Stimulated activated CD4-positive, alpha-beta T cell treated with anti-CD3 and anti-CD28 coated beads, Interleukin-4, amount 100 ng/mL, for 1 hour (primary cell): ENCODE measurements at regions not wholly inside any gene's neighbourhood (a gene's known extent, or its start where the extent isn't known, plus 50 kb on each side); places are given as distances from the start of the nearest gene placed in this dataset.

ENCODE experiments used
- DNase-seq: peaks from one replicate; pipeline ENCODE4 v3.0.0-alpha.2; 2020

DNA sequence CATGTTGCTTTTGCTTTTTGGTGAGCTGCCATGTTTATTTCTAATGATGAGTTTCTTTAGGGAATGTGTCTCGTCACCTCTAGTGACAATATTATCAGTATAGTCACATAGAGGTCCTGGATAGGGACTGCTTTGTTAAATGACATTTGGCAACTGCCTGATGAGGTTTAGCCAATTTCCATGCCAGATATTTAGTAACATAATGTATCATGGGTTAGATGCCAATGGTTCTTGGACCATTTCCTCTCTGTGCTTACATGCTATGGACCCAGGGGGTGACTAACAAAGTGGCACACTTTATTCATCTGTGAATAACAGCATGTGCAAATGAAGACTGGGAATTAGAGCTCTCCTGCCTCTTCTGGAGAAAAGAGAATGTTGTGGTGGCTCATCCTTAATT, 56.2 kb upstream of the RAB27B start:
- no peak for DNase-seq

DNA sequence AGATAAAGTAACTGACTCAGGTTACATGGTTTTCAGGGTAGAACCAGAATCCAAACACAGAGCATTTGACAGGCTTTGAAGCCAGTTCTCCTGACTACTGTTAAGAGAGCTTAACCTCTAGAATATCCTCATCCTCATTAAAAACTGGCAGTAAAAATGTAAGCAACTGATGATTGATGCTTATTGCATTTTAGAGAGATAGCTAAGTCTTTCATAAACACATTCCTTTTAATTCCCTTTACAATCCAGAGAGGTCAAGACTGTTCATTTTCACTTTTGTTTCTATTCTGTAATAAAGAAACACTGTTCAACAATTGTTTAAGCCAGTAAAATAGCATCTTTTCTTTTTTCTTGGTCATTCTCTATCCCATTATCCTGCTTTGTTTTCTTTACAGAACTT, 53.9 kb upstream of the RAB27B start:
- DNase-seq: no peak

DNA sequence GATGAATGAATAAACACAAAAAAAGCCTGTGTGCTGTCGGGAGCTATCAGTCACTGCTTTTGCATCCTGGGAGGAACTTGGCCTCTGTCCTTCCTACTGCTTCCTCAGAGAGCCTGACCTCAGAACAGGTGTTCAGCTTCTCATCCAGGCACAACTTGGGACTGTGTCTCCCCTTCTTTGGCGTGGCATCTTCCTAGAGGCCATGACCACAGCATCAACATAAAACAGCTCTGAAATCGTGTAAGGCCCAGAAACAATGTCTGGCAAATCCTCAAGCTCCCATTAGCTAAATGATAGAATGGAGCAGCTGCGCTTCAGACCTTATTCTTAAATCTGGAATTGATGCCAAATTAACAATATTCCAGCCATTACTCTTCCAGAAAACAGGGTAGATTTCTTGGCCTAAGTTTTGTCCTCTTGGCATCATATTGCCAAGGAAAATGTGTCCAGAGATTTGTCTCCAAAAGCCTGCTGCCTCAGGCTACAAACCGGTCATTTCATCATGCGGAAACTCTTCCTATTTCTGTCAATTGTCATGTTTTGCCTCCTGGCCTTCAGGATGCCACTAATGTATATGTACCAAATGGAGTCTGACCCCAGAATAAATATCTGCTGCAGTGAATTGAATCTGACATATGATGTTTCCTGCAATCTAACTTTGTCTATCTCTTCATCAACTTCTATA, 53.2 kb upstream of the RAB27B start:
- no peak for DNase-seq

DNA sequence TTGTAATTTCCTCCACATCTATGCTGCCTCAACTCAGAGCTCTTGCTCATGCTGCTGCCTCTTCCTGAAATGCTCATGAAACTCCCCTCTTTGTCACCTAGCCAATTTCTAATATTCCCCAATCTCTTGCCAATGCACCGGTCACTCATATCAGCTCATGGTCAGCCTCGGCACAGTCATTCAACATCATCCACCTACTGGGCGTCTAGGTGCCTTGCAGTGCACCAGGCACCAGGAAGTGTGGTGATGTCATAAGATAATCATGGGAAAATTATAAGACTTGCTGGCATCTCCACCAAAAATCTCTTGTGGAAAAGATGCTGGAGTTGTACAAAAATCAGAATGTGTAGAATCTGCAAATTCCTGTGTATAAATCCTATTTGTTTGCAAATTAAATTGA, 52.6 kb upstream of the RAB27B start:
- no peak for DNase-seq

DNA sequence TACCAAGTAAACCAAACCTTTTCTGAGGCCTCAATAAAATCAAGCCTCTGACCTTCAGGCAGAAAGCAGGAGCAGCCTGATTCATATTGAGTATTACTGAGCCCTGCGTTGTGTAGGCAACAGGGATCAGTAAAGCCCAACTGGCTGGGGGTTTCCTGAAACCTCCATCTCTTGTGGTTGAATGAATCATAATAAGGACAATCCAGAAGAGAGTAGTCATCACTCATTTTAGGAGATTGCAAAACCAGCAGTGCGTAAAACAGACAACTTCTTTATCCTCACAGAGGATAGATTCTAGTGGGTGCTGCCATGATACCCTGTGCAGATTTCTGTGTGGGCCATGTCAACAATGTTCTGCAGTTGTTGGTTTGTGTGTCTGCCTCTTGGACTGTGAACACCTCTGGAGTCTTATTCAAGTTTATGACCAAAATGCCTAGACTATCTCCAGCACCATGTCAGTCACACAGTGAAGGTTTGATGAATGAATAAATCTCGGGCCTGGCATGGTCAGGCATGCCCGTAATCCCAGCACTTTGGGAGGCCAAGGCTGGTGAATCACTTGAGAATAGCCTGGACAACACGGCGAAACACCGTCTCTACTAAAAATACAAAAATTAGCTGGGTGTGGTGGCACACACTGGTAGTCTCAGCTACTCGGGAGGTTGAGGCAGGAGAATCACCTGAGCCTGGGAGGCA, 51.8 kb upstream of the RAB27B start:
- DNase-seq: no peak

DNA sequence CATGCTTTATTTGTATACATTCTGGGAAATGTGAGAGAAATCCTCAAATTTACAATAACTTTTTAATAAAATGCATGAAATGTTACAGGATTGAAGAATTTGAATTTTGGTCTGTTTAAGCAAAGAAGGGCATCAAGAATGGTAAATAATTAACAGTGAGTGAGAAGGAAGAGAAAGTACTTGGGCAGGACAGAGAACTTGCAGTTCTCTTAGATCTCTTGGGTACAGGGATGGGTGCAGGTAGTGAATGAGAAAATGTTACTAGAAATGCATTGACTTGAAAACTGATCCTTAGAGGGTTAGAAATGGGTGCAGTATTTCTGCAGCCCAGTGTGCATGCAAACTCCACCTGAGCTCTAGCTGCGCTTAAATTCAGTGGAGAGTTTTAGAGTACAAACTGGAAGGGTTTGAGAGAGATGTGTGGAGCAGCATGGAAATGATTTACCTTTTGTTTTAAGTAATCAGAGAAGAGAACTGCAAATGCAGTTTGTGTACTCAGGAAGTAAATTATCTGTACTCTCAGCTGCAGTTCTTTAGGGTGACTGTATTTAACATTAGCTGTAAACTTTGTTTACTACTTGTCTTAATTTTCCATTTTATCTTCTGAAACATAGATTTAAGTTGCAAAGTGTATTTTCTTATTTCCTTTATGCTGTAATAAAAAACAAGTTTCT, 51.0 kb upstream of the RAB27B start:
- DNase-seq: no peak

DNA sequence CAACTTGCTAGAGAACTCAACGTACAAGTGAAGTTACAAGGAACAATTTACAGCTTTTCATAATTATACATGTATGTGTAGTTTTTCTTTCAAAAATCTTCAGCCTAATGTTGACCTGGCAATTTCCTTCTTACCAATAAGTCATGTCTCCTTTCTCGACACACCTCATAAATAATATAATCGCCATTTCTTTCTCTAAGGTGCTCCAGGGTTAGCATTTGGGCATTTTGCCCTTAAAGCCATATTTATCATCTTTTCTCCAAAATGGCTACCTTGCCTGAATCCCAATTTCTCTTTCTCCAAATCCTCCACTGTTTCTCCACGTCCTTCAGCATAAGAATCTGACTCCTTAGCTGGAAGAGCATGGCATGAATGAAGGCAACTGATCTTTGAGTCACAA, 50.3 kb upstream of the RAB27B start:
- DNase-seq: no peak
